ENCODE measurements at regions not wholly inside any gene's neighbourhood (a gene's known extent, or its start where the extent isn't known, plus 50 kb on each side); places are given as distances from the start of the nearest gene placed in this dataset.

DNA sequence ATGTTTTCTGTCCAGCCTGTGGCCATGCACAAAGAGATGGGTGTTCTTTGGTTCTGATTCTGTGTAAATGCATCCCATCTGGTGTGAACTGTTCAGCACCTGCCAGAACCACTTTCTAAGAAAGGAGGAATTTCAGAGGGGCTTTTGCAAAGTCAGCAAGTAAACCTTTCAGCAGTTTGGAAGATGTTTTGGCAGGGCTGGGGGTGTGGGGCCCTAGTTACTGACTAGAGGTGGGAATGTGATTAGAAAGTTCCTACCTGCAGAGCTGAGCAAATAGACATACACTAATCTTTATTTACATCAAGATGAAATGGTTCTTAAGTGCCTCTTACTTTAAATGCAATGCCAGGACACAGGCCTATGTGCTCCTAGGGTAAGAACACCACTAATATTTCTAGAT lies 378.1 kb upstream of the USP24 start:
- Histone ChIP-seq H3K4me2 (ENCODE audit: low read length) (no peak overlapping the region), H3K79me2 (ENCODE audit: insufficient read depth, low read depth, low read length) (no peaks in the 10 kb centered on the region), H3K9me2 (ENCODE audit: insufficient read depth, low read length) (no peaks in the 10 kb centered on the region), H2AFZ (ENCODE audit: low read length) (no peak overlapping the region), H3K4me1 (ENCODE audit: insufficient read depth, low read length, poor library complexity, severe bottlenecking) (no peaks in the 10 kb centered on the region), H3K9me3 (ENCODE audit: low read length) (no peaks in the 10 kb centered on the region), H4K20me1 (ENCODE audit: insufficient read depth, low read length) (no peaks in the 10 kb centered on the region), H3K36me3 (ENCODE audit: insufficient read depth, low read length) (no peaks in the 10 kb centered on the region), H3K27ac (ENCODE audit: low read depth, low read length, poor library complexity, severe bottlenecking) (no peak overlapping the region), H3K4me3 (ENCODE audit: low read depth, low read length, poor library complexity, severe bottlenecking) (no peak overlapping the region)
- intact Hi-C loops (cut with micrococcal nuclease; ENCODE audit: unreplicated experiment), result no loop called here
- no peak for TF ChIP-seq EZH2phosphoT487 (IDR thresholded peaks at IDR 0.05; ENCODE audit: borderline replicate concordance, low read depth, low read length)
- TF ChIP-seq, protein P1, sequence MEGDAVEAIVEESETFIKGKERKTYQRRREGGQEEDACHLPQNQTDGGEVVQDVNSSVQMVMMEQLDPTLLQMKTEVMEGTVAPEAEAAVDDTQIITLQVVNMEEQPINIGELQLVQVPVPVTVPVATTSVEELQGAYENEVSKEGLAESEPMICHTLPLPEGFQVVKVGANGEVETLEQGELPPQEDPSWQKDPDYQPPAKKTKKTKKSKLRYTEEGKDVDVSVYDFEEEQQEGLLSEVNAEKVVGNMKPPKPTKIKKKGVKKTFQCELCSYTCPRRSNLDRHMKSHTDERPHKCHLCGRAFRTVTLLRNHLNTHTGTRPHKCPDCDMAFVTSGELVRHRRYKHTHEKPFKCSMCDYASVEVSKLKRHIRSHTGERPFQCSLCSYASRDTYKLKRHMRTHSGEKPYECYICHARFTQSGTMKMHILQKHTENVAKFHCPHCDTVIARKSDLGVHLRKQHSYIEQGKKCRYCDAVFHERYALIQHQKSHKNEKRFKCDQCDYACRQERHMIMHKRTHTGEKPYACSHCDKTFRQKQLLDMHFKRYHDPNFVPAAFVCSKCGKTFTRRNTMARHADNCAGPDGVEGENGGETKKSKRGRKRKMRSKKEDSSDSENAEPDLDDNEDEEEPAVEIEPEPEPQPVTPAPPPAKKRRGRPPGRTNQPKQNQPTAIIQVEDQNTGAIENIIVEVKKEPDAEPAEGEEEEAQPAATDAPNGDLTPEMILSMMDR (conservative IDR thresholded peaks at IDR 0.05; ENCODE audit: low read length), result no peak
- ChIA-PET POLR2A (no interaction called here), CTCF (ENCODE audit: unreplicated experiment) (no interaction called here)
- no peak for DNase-seq (ENCODE audit: low spot score)
- no TSS peak for BruUV-seq (replicated peaks)

DNA sequence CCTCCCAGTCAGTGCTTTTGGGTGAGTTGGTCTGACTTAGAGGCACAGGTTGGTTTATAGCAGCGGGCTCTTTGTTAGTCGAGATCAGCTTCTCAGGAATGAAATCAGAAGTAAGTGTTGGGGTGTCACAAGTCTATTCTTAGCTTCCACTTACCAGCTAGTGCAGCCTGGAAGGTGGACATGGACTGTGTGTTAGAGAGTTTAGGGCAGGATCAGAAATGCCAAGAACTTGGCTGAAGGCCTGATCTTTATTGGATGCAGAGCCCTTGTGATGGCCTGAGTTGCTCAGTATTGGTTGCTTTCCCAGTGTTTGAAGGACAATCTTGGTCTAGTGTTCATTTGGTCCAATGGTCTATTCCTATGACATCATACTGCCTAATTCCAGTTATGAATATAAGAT lies 377.0 kb upstream of the USP24 start:
- H3K4me3 ChIP-seq (ENCODE audit: low read depth, low read length, poor library complexity, severe bottlenecking), result no peak overlapping the region
- H3K36me3 ChIP-seq (ENCODE audit: insufficient read depth, low read length), result no peaks in the 10 kb centered on the region
- H4K20me1 ChIP-seq (ENCODE audit: insufficient read depth, low read length), result no peaks in the 10 kb centered on the region
- no peak overlapping the region for H3K4me2 ChIP-seq (ENCODE audit: low read length)
- H3K27ac ChIP-seq (ENCODE audit: low read depth, low read length, poor library complexity, severe bottlenecking), result no peak overlapping the region
- TF ChIP-seq EZH2phosphoT487 (IDR thresholded peaks at IDR 0.05; ENCODE audit: borderline replicate concordance, low read depth, low read length), result no peak
- TF ChIP-seq, protein P1 (conservative IDR thresholded peaks at IDR 0.05; ENCODE audit: low read length), result no peak
- no peak for DNase-seq (ENCODE audit: low spot score)
- no TSS peak for BruUV-seq (replicated peaks)
- no peak overlapping the region for H2AFZ ChIP-seq (ENCODE audit: low read length)
- H3K9me2 ChIP-seq (ENCODE audit: insufficient read depth, low read length), result no peaks in the 10 kb centered on the region
- H3K9me3 ChIP-seq (ENCODE audit: low read length), result no peaks in the 10 kb centered on the region
- ChIA-PET CTCF (ENCODE audit: unreplicated experiment) (no interaction called here), POLR2A (interaction anchor here (0.5 kb wide), 1 partner anchor 117 kb away, joined by 3 read pairs; no protein-coding TSS in a partner anchor)
- no peaks in the 10 kb centered on the region for H3K4me1 ChIP-seq (ENCODE audit: insufficient read depth, low read length, poor library complexity, severe bottlenecking)
- H3K79me2 ChIP-seq (ENCODE audit: insufficient read depth, low read depth, low read length), result no peaks in the 10 kb centered on the region
- intact Hi-C loops (cut with micrococcal nuclease; ENCODE audit: unreplicated experiment), result no loop called here

DNA sequence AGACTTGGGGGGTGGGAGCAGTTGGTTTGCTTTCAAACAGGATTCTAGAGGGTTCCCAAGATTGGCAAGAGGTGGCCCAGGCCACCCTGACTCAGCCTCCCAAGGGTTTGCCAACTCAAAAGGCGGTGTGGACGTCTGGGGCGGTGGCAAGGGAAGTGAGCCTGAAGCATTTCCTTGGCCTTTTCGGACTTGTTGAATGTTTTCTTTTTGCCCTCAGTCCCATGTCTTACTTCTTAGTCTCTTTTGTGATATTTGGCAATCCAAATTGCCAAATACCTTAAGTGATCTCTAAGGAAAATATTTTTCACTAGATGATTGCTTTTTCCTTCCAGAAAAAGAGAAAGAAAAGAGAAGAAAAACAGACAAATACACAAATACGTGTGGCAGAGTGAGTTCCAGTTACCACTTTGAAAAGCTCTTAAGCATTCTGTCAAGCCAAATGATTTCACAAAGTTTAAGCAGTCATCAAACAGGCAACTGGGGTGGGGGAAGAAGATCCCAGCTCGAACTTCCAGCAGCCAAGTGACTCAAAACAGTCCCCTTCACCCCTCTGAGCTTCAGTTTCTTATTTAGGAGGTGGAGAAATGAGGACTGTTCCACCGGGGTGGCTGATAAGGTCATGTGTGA lies 374.6 kb upstream of the USP24 start:
- no peaks in the 10 kb centered on the region for H3K79me2 ChIP-seq (ENCODE audit: insufficient read depth, low read depth, low read length)
- POLR2A ChIA-PET, result no interaction called here
- H3K9me2 ChIP-seq (ENCODE audit: insufficient read depth, low read length), result no peaks in the 10 kb centered on the region
- H3K9me3 ChIP-seq (ENCODE audit: low read length), result no peaks in the 10 kb centered on the region
- no peak overlapping the region for H2AFZ ChIP-seq (ENCODE audit: low read length)
- H3K36me3 ChIP-seq (ENCODE audit: insufficient read depth, low read length), result no peaks in the 10 kb centered on the region
- H3K4me3 ChIP-seq (ENCODE audit: low read depth, low read length, poor library complexity, severe bottlenecking), result no peak overlapping the region
- no TSS peak for BruUV-seq (replicated peaks)
- H3K4me2 ChIP-seq (ENCODE audit: low read length), result no peak overlapping the region
- H4K20me1 ChIP-seq (ENCODE audit: insufficient read depth, low read length), result no peaks in the 10 kb centered on the region
- CTCF ChIA-PET (ENCODE audit: unreplicated experiment), result no interaction called here
- H3K4me1 ChIP-seq (ENCODE audit: insufficient read depth, low read length, poor library complexity, severe bottlenecking), result no peaks in the 10 kb centered on the region
- intact Hi-C loops (cut with micrococcal nuclease; ENCODE audit: unreplicated experiment), result no loop called here
- H3K27ac ChIP-seq (ENCODE audit: low read depth, low read length, poor library complexity, severe bottlenecking), result no peak overlapping the region
- no peak for DNase-seq (ENCODE audit: low spot score)
- TF ChIP-seq EZH2phosphoT487 (IDR thresholded peaks at IDR 0.05; ENCODE audit: borderline replicate concordance, low read depth, low read length), result no peak
- TF ChIP-seq, protein P1 (conservative IDR thresholded peaks at IDR 0.05; ENCODE audit: low read length), result no peak
